ENCODE measurements at regions not wholly inside any gene's neighbourhood (a gene's known extent, or its start where the extent isn't known, plus 50 kb on each side); places are given as distances from the start of the nearest gene placed in this dataset.

- no peaks in the 10 kb centered on the region for H3K36me3 ChIP-seq
- no peak overlapping the region for H3K27ac ChIP-seq
- TF ChIP-seq CTCF (IDR thresholded peaks at IDR 0.05) = no peak
- no peak for ATAC-seq (ENCODE audit: insufficient number of reproducible peaks, low FRiP score, low read depth)
- H3K27me3 ChIP-seq (replicated peaks; ENCODE audit: insufficient read depth) = no peaks in the 10 kb centered on the region
- H3K9me3 ChIP-seq = no peaks in the 10 kb centered on the region
- no peak overlapping the region for H3K4me3 ChIP-seq
- no peak for DNase-seq (ENCODE audit: low spot score)
- peaks cover 0 to 6% of the 10 kb centered on the region in 2 donors for H3K4me1 ChIP-seq (ENCODE audit: control insufficient read depth in 1 of 2, low read depth in 2 of 2)
These were observed 660.2 kb downstream of the EPHA7 start for GRCh38 chr6:92759178-92759577.

GRCh38 chr6:92757925-92758324 is 661.4 kb downstream of the EPHA7 start:
- H3K4me1 ChIP-seq (ENCODE audit: control insufficient read depth in 1 of 2, low read depth in 2 of 2) = peaks cover 0 to 4% of the 10 kb centered on the region in 2 donors

GRCh38 chr6:92756912-92757311 is 662.4 kb downstream of the EPHA7 start:
- H3K27ac ChIP-seq = no peak overlapping the region
- no peaks in the 10 kb centered on the region for H3K4me1 ChIP-seq (ENCODE audit: control insufficient read depth in 1 of 2, low read depth in 2 of 2)
- no peaks in the 10 kb centered on the region for H3K36me3 ChIP-seq
- no peaks in the 10 kb centered on the region for H3K27me3 ChIP-seq (replicated peaks; ENCODE audit: insufficient read depth)
- H3K4me3 ChIP-seq = no peak overlapping the region
- H3K9me3 ChIP-seq = peaks cover 3% of the 10 kb centered on the region
- no peak for ATAC-seq (ENCODE audit: insufficient number of reproducible peaks, low FRiP score, low read depth)
- no peak for TF ChIP-seq CTCF (IDR thresholded peaks at IDR 0.05)
- DNase-seq (ENCODE audit: low spot score) = no peak

More at GRCh38 chr6:92757925-92758324, 661.4 kb downstream of the EPHA7 start:
- H3K4me3 ChIP-seq = no peak overlapping the region
- no peaks in the 10 kb centered on the region for H3K36me3 ChIP-seq
- TF ChIP-seq CTCF (IDR thresholded peaks at IDR 0.05) = no peak
- no peaks in the 10 kb centered on the region for H3K27me3 ChIP-seq (replicated peaks; ENCODE audit: insufficient read depth)
- DNase-seq (ENCODE audit: low spot score) (no peak), ATAC-seq (ENCODE audit: insufficient number of reproducible peaks, low FRiP score, low read depth) (no peak)
- no peak overlapping the region for H3K27ac ChIP-seq
- H3K9me3 ChIP-seq = peaks cover 1% of the 10 kb centered on the region

- no peak overlapping the region for H3K4me3 ChIP-seq
- DNase-seq (ENCODE audit: low spot score) (no peak), ATAC-seq (ENCODE audit: insufficient number of reproducible peaks, low FRiP score, low read depth) (no peak)
- no peaks in the 10 kb centered on the region for H3K27me3 ChIP-seq (replicated peaks; ENCODE audit: insufficient read depth)
- no peak overlapping the region for H3K27ac ChIP-seq
- no peaks in the 10 kb centered on the region for H3K36me3 ChIP-seq
- no peak for TF ChIP-seq CTCF (IDR thresholded peaks at IDR 0.05)
- H3K9me3 ChIP-seq = peaks cover 3% of the 10 kb centered on the region
- no peaks in the 10 kb centered on the region for H3K4me1 ChIP-seq (ENCODE audit: control insufficient read depth in 1 of 2, low read depth in 2 of 2)
These were observed 665.4 kb downstream of the EPHA7 start for GRCh38 chr6:92753956-92754355.

GRCh38 chr6:92752114-92752513 is 667.2 kb downstream of the EPHA7 start:
- Histone ChIP-seq H3K4me3 (no peak overlapping the region), H3K9me3 (peaks cover 3% of the 10 kb centered on the region), H3K27ac (no peak overlapping the region), H3K27me3 (replicated peaks; ENCODE audit: insufficient read depth) (no peaks in the 10 kb centered on the region), H3K4me1 (ENCODE audit: control insufficient read depth in 1 of 2, low read depth in 2 of 2) (no peaks in the 10 kb centered on the region), H3K36me3 (no peaks in the 10 kb centered on the region)
- ATAC-seq (ENCODE audit: insufficient number of reproducible peaks, low FRiP score, low read depth) (no peak), DNase-seq (ENCODE audit: low spot score) (no peak)
- no peak for TF ChIP-seq CTCF (IDR thresholded peaks at IDR 0.05)

All from thoracic aorta (tissue), 2 donors.